COR-L47 (cell line): ENCODE measurements at regions not wholly inside any gene's neighbourhood (a gene's known extent, or its start where the extent isn't known, plus 50 kb on each side); places are given as distances from the start of the nearest gene placed in this dataset.
"Not testable (repeated sequence)": the region's sequence is repeated elsewhere in the genome, so short reads cannot be mapped to it uniquely, and the experiment has no call there.

Experiments
- DNase-seq: peaks from one replicate; lab custom pipeline; 2025; lab: John Stamatoyannopoulos, UW

DNA sequence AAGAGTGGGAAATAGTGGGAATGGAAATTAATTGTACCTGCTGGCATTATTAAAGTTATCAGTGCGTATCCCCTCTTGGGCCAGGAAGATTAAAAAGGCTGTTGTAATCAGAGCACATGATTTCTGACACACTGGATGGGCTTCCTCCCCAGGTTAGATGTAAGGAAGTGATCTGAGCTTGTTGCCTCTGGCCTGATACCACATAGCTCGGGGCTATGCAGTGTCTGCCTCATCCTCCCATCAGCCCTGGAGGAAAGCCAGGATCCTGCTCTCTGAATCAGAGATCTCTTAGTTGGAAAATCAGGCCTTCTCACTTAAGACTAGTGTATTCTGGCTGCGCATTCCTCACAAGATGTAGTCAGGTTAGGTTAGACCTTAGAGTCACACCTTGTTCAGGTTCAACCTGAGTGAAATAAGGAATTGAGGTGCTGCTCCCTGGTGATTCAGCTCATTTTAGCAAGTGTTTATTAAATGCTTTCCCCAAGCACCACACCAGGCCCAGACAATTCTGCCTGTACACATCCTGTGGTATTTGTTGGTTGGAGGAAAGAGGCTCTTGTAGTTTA lies 108.2 kb upstream of the IKBKE start:
- not testable (repeated sequence) for DNase-seq

GRCh38 chr1:206362994-206363393 lies 107.3 kb upstream of the IKBKE start:
- DNase-seq, result not testable (repeated sequence)

GRCh38 chr1:206365271-206365670 lies 105.0 kb upstream of the IKBKE start:
- DNase-seq, result not testable (repeated sequence)

DNA sequence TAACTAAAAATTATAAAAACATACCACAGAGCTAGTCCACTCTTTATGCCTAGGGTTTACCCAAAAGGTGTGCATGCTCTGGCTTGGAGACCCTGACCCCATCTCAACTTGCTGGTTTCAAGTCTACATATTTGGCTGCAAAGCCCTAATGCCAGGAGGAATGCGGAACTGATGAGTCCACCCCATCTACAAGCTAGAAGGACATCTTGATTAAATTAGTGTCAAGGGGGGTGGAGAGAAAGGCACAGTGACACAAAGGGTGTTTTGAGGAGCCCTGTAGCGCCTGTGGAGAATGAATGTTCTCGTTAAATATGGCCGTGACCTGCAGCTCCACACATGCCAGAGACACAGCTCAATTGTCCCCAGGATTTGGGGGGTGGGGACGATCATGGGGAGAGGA lies 104.1 kb upstream of the IKBKE start:
- DNase-seq, result not testable (repeated sequence)

DNA sequence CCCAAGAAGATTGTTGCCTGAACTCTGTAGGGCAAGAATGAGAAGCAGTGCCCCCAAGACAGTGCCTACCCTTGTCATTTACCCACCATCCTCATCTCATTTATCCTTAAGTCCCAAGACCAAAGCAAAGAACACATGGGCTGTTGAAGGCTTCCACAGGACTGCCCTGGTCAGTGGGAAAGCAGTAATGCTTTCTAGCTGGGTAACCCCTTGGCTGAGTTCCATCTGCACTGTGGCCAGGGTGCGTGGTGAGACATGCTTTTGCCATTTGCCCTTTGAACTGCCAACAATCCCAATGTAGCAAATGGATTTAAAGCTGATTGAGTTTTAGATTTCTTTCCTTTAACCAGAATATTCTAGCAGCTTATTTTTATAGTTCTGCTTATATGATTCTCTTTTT lies 103.5 kb upstream of the IKBKE start:
- not testable (repeated sequence) for DNase-seq

- not testable (repeated sequence) for DNase-seq
These were observed 102.2 kb upstream of the IKBKE start for GRCh38 chr1:206367955-206368622.

DNA sequence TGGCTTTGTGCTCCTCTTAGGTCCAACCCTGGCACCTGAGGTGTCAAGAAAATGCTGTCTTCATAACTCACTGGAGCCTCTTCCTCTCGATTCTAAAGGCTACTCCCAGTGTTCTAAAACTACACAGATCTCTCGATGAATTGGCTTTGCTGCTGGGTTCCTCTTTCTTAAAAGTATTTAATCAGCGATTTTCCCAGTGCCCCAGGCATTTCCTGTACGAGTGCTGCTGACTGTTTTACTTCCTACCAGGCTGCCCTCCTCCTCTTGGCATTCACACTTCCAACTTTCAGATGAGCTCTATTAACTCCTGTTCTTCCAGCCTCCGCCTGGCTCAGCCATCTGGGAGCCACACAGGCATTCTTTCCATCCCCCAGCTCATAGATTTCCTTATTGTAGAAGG lies 95.6 kb upstream of the IKBKE start:
- not testable (repeated sequence) for DNase-seq

GRCh38 chr1:206375552-206375951 lies 94.7 kb upstream of the IKBKE start:
- DNase-seq, result not testable (repeated sequence)

DNA sequence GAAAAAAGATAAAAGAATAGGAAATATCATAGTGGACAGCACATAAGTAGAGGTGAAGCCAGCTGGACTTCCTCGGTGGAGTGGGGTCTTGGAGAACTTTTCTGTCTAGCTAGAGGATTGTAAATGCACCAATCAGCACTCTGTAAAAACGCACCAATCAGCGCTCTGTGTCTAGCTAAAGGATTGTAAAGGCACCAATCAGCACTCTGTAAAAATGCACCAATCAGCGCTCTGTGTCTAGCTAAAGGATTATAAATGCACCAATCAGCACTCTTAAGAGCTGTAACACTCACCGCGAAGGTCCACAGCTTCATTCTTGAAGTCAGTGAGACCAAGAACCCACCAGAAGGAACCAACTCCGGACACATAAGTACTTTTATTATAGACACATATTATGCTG lies 91.8 kb upstream of the IKBKE start:
- not testable (repeated sequence) for DNase-seq

DNA sequence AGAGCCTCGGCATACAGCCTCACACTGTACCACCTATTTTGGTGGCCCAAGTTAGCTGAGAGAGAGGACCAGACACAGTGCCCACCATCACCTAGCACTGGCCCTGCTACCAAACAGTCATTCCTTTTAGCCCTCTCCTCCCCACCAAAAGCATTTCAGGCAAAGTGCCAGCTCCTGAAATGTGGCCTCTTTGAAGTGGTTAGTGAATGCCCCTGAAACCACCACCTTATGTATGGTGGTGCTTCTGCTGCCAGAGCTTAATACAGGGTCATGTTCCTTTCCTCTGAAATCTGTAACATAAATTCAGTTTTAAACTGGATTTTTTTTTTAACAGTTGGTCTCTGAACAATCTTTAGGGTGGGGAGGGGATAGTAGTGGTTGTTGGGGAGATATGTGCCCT lies 91.0 kb upstream of the IKBKE start:
- DNase-seq, result not testable (repeated sequence)

DNA sequence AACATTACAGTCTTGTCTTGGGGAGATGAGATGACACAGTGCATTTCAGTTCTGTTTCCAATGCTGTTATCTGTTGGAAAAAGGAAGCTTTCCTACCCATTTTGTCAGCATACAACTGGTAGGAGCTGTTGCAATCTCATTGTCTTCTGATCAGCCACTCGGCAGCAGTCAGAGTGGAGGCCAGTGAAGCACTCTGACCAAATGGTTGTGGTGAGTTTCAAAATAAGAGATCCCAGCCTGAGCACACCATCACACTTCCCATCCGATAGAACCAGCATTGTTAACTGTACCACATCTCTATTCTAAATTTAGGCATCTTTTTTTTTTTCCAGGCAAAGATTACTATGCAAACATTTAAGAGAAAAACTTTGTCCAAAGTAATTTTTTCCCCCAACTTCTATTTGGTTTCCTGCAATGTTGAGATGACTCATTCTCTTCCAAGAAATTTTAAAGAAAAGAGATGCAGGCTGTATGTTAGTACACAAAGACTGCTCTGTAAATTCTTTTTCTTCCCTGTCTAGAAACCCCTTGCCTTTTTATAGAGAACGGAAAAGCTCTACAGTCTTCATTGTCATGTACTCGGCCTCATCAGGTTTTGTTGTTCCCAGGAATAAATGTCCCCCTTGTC lies 90.0 kb upstream of the IKBKE start:
- DNase-seq, result not testable (repeated sequence)

DNA sequence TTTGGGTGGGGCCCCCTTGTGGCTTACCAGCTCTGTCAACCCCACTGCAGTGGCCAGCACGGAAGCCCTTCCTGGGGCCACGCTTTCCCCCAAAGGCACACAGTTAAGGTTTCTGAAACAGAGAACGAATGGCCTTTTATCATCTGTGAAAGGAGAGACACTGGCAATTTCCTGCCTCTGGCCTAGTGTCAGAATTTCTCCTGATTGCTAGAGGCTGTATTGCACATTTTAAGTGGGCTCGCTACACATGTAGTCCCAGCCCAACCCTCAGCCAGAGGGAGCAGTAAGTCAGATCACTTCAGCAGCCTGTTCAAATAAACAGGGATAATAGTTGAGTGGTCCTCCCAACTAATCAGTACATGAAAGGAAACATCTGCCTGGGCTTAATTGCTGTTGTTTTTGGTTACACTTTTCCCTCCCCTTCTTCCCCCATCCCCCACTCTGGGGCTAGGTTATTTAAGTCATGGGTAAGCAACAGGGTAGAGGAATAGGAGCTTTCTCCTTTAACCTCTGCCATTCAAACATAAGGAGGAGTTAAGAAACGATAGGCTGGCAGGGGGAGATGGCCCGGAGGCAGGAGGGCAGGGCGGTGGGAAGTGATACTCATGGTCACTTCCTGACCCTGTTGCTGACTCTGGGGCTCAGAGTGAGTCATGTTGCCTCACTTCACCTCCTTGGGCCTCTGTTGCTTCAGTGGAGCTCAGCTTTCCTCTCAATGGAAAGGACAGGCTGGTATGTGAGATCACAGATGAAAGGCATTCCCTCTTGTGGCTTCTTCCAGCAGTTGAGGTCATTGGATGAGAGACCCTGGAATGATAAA lies 89.3 kb upstream of the IKBKE start:
- peak; percentile 47 for DNase-seq

DNA sequence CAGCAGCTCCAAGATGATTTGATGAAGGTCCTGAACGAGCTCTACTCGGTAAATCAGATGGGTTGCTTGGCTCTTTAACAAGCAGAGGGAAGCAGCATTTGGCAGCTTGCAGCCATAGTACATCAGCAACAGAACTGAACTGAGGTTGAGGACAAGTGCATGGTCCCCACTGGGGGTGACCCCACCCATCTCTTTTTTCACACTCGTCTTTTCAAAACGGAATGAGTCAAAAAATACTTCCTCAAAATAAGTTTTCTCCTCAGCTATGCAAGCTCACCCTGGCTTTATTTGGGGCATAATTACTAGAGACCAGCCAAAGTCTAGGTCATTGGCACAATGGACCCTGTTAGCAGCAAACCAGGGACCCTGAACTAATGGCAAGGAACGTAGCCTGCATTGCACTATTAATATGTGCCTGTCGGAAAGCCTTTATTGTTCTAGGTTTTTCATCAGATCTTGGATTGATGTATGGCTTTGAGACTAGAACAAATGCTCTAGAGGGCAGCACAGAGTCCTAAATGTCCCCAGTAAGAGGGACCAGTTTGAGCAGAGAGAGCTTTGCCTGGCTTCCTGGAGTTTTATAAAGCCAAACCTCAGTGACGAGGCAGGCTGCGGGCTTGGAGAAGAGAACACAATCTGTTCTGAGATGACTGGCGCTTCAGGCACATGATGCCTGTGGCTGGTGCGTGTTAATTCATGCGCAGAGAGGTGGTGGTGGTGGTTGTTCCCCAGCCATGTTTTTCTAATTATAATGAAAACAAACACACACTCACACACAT lies 86.1 kb upstream of the IKBKE start:
- not testable (repeated sequence) for DNase-seq

GRCh38 chr1:206384891-206385290 lies 85.4 kb upstream of the IKBKE start:
- not testable (repeated sequence) for DNase-seq

GRCh38 chr1:206387631-206388030 lies 82.6 kb upstream of the IKBKE start:
- DNase-seq, result not testable (repeated sequence)

DNA sequence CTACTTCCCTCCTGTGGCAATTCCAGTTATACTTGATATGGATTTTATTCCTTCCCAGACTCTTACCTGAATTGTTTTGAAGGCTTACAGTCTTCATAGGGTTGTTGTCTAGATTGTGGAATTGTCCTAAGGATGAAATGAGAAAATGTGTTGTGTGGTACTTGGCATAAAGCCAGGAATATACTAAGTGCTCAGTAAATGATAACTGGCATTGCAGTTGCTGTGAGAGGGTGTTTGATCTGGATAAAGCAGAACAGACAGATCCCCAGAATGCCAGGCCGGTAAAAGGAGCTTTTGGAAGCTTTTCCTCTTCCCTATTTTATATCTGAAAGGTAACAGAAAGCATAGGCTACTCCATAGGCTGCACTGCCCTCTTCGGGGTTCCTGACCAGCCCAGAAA lies 78.4 kb upstream of the IKBKE start:
- DNase-seq, result not testable (repeated sequence)

- DNase-seq, result not testable (repeated sequence)
These were observed 72.8 kb upstream of the IKBKE start for GRCh38 chr1:206397501-206397900.

GRCh38 chr1:206398261-206398660 lies 72.0 kb upstream of the IKBKE start:
- not testable (repeated sequence) for DNase-seq

DNA sequence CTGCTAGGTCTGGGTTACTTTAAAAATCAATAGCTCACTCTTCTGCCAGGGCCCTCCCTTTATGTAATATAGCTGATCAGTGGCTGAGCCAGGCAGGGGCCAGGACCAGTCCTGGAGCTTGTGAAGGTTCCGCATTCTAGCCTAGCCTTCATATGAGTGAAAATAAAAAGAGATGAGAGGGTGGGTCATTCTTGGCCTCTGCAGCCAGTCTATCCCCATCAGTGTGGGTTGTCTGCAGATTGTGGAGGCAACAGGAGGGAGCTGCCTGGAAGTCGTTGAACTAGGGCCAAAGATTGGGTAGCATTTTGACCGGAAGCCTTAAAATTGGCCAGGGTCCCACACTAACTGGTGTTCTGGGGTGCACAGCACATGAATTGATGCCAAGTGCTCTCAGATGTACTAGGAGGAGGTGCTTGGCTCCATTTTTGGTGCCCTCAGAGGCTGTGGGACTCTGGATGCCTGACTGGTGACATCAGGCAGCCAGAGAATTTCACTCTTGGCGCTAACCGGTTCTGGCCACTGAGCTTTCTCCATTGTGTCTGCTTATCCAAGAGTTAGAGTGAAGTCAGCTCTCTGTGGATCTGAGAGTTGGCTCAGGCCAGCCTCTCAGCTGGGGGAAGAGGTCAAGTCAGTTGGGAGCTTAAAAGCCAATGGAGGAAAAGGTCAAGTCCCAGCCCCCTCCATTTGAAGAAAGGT lies 66.5 kb upstream of the IKBKE start:
- DNase-seq, result not testable (repeated sequence)

DNA sequence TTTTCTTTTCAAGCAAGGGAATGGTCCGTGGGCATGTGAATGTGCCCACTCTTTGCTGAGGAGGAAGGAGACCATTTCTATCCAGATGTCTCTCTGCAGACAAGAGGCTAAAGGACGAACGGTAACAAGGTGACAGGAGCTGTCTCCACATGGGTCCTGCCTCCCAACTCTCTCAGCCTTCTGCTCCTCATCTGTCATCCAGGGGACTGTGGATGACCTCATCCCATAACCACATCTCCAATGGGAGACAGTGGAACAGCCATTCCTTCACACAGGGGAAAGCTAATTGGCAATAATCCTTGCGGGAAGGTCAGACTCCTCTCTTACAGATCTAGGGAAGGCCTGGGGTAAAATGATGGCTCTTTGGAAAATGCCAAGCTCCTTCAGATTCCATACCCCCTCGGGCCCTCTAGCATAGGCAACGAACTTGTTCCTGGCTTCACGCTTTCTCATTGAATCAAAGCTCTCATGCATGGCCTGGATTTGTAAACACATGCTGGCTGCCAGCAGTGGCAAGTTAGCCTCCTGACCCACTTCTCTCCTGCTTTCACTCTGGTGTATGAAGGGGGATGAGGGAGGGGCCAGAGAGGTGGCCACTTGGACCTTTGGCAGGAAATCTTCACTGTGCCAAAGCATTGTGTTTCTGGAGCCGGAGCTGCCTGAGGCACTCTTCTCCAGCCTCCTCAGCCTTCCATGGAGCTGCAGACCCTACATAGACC lies 65.8 kb upstream of the IKBKE start:
- DNase-seq, result not testable (repeated sequence)
